GM21390 (cell line): ENCODE measurements at regions not wholly inside any gene's neighbourhood (a gene's known extent, or its start where the extent isn't known, plus 50 kb on each side); places are given as distances from the start of the nearest gene placed in this dataset.

Source experiments
- ATAC-seq: cut with Tn5 transposase; IDR thresholded peaks from one replicate; pipeline ENCODE4 v1.9.1; 2021; ENCODE audit not compliant: unreplicated experiment

DNA sequence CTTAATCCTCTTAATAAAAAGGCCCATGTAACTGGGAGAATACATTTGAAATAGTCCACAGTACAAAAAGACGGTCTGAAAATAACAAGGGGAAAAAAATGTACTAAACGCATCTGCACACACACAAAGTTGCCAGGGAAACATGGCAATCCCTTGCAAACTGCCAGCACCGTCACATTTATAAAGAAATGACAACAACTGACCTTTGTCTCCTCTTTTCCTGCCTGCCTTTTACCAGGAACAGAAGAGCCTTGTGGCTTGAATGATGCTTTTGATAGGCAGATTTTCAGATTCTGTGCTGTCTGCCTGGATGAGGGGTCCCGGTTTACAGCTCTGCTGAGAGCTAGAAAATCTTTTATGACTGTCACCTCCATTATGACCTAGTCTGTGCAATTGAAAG, 308.6 kb upstream of the ZFP64 start:
- no peak for ATAC-seq

GRCh38 chr20:52497731-52498130, 306.2 kb upstream of the ZFP64 start:
- ATAC-seq: no peak

GRCh38 chr20:52496191-52496590, 304.6 kb upstream of the ZFP64 start:
- ATAC-seq: no peak

- ATAC-seq: no peak
Observed at GRCh38 chr20:52494244-52494643, 302.7 kb upstream of the ZFP64 start.

DNA sequence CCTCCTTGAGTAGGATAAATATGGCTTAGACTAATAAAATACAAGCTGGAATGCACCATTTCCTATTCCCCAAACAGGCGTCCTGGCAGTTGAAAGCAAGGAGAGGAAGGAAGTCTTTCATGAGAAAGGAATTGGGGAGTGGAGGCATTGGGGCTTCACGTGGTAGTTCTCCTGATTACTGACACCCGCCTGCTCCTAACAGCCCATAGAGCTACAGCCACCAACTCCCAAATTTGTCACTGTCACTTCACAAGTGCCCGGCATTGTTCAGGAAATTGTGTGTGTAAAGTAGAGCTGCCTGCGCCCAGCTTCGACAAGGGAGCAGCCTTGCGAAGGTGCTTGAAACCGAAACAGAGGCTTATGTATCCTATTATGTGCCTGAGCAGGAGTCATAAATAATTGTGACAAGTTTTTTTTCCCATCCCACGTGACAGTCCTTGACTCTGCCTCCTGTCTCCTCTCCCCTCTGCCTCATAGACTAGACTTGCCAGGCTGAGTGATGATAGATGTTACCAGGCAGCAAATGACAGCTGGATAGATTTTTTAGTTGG, 301.7 kb upstream of the ZFP64 start:
- ATAC-seq: no peak

- ATAC-seq: no peak
Observed at GRCh38 chr20:52490711-52491430, 299.3 kb upstream of the ZFP64 start.

GRCh38 chr20:52484438-52484837, 292.9 kb upstream of the ZFP64 start:
- ATAC-seq: no peak

DNA sequence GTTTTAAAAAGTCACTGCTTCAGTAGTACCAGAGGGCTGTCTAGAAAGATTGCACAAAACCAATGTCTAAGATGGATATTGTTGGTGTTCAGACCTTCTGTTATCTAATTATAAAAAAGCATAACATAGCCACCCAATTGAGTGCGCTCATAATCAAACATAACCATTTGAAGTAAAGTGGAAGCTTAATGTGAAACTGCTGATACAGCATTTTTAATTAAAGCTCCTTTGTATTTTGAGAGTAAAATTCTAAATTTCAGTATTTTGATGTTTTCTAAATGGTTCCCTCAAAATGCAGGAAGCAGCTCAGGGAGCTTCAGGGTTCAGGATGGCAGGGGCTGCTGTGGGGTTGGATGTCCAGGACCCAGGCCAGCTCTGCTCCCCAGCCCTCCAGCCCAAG, 291.8 kb upstream of the ZFP64 start:
- no peak for ATAC-seq

DNA sequence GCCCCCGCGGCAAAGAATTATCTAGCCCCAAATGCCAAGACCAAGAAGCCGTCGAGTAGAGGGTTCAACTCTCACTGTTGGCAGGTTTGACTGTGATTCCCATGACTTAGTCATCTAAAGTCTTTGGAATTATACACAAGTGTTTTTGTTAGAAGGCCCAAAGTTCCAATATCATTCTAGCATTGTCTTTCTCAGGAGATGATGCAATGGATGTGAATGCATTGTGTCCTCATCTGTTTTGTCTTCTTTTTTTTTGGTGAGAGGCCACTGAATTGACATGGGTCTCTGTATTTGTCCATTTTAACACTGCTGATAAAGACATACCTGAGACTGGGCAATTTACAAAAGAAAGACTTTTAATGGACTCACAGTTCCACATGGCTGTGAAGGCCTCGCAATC, 290.5 kb upstream of the ZFP64 start:
- no peak for ATAC-seq

- ATAC-seq: no peak
Observed at GRCh38 chr20:52481443-52481842, 289.9 kb upstream of the ZFP64 start.

- no peak for ATAC-seq
Observed at GRCh38 chr20:52476074-52476750, 284.6 kb upstream of the ZFP64 start.

GRCh38 chr20:52473186-52473585, 281.6 kb upstream of the ZFP64 start:
- no peak for ATAC-seq

DNA sequence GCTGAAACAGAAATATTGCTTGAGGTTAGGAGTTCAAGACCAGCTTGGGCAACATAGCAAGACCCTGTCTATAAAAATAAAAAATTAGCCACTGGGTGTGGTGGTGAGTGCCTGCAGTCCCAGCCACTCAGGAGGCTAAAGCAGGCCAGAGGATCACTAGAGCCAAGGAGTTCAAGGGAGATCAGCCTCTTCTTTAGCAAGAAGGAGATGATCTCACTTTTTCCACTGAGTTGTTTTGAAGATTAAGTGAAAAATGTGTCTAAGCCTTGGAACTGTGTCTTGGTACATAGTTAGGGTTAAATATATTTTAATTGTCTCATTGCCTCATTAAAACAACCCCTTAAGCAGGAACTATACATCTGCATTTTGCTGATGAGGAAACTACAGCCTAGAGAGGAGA, 279.0 kb upstream of the ZFP64 start:
- ATAC-seq: no peak

DNA sequence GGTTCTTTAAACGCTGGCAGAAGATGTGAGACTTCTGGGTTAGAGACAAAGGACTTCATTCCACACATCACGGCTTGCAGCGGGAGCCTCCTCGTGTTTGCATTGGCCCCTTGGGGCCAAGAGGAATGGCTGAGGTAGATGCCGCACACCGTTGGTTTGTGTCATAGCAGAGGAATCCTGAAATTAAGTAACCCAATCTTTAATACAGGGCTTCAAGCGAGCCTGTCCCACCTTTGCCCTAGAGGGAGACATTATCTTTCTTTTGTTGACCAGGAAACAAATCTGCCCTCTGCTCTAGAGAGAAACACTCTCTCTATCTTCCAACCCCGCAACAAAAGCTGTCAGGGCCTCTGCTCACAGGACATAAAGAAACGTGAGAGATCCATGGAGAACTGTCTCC, 277.5 kb upstream of the ZFP64 start:
- ATAC-seq: no peak

- ATAC-seq: no peak
Observed at GRCh38 chr20:52465991-52466390, 274.4 kb upstream of the ZFP64 start.

- ATAC-seq: no peak
Observed at GRCh38 chr20:52461582-52461981, 270.0 kb upstream of the ZFP64 start.

DNA sequence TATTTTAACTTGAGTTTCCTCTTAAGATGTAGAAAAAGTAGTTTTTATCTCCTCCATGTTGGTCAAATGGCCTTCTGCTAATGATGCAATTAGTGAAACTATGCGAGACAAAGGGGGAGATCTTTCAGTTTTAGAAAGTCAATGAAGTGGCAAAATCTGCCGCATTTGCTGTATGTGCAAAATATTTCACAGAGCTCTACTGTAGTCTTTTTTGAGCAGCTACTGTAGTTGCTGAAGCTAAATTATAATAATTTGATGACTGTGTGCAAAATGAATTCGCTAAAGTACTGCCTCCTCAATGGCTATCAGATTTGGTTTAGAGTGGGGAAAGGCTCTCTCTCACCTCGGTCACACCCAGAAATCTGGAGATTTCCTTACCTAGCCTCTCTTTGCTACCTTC, 267.6 kb upstream of the ZFP64 start:
- ATAC-seq: no peak

DNA sequence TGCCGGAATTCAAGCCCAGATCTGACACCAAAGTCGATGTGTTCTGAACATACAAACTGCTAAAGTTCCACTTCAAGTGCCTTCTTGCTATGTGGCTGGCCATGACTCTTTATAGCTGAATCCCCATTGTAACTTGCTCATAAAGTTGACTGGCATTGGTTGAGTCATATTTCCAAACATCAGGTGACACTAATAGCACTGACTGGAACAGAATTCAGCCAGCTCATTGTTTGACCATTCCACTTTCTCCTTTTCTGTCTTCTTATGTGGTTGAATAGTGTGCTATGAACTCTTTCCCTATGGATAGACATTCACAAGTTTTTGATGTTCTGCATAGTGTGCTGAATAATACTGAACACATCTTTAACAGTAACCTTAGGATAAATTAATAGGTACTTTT, 266.2 kb upstream of the ZFP64 start:
- no peak for ATAC-seq

DNA sequence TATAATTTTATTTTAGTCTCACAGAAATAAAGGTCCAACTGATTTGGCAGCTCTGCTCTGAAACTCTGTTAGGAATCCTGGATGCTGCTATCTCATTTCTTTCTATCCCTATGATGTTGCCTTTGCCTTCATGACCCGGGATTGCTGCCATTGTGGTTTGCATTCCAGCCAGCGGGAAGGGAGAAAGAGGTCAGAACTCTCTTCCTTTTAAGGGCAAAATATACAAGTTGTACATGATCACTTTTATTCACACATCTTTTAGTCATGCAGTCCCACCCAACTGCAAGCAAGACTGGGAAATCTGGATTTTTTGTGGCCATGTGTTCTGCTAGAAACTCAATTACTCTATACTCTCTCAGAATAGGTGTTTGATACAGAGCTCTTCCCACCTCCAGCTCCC, 263.1 kb upstream of the ZFP64 start:
- no peak for ATAC-seq

DNA sequence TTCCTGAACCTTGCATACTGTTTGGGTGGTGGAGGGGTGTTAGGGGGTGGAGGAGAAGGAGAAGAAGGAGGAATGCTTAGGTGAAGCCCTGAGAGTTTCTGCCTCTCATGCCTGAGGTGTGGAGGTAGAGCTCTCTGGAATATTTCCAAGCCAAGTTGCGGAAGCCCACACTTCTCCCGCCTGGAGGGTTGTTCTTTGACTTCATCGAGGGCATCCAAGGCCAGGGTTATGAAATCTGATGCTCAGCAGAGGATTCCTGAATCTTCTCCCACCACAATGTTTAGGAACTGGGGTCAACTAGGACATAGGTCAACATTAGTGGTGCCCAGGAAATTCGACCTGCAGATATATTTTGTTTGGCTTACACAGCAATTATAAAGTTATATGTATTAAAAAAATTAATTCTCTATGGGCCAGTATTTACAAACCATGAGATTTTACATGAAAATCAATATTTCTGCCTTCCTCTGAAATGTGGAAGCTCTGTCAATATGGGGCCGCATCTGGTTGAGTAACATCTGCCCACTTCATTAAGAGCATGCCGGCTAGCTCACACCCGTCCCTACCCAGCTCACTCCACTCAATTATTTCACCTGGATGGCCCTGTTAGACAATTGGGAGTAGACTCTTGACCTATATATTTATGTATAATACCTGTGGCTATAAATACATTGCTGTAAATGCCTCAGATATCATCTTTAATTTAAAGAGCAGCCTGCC, 257.1 kb upstream of the ZFP64 start:
- ATAC-seq: no peak

- ATAC-seq: no peak
Observed at GRCh38 chr20:52447225-52447551, 255.6 kb upstream of the ZFP64 start.
